ENCODE measurements at regions not wholly inside any gene's neighbourhood (a gene's known extent, or its start where the extent isn't known, plus 50 kb on each side); places are given as distances from the start of the nearest gene placed in this dataset.

DNA sequence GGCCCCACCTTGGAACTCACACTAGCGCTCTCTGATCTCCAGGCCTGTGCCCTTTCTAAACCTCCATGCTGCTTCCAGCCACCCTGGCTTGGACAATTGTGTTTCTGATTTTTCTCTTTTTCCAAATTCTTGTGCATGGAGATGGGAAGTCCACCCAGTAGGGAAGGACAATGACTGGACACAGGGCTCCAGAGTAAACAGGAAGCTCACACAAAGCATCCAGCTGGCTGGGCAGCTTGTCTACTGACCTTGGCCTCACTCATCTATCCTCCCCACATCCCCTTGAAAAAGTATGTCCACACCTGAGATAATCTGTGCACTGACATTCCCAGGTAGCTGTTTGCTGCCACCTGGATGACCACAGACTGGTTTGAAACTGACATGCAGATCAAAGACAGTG is 331.2 kb upstream of the MAF start:
- DNase-seq (ENCODE audit: low read depth) = no peak

DNA sequence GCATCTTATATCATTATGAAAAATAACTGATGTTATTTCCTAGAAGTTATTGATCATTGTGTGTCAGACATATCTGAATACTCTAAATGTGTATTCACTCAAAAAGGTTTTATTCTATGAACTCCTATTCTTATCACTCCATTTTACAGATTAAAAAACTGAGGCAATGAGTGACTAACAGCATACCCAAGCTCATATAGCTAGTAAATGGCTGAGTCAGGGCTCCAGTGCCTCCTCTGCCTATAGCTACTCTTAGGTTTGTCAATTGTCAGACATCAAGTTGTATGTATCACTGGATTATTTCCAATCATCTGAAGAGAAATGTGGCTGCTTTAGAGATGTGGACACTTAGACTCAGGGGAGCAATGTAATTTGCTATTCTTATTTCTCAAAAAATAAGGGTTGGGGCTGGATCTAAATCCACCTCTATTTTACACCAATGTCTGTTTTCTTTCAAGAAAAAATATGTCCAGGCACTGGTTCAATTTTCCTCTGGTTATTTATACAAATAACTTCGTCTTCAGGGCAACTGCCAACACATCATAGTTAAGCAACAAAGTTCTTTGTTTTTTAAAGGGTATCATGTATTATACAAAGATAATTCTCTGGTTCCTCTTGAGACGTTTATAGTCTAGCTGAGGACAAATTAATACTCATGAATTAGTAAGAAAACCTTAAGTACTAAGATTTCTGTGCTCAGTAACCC is 328.9 kb upstream of the MAF start:
- DNase-seq (ENCODE audit: low read depth) = no peak

DNA sequence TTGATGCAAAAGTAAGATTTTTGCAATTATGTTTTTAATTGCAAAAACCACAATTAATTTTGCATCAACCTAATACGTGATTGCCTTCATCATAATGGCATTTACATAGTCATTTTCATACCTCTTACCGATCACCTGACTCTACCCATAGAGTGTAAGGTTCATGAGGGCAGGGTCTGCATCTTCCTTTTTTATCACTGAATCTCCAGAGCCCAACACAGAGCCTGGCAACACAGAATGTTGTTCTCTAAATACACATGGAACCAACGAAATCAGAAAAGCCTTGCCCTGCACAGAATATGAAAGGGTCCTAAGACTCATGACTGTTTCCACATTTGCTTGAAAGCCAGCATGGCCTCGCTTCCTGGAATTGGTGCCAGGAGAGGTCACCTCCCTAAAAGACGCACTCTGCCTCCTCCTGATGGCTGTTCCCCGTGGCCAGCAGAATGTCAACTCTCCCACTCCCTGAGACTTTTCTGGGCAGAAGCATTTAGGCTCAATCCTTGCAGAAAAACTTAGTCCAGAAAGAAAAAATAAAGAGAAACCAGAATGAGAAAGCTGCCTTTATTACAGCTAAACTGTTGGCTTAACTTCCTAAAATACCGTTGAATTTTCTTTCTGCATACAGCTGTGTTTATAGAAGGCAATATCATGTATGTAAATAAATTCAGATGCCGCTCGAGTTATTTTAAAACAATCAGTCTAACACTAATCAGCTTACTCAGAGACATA is 327.8 kb upstream of the MAF start:
- DNase-seq (ENCODE audit: low read depth) = no peak

- no peak for DNase-seq (ENCODE audit: low read depth)
Observed at GRCh38 chr16:79926451-79927205, 326.1 kb upstream of the MAF start.

DNA sequence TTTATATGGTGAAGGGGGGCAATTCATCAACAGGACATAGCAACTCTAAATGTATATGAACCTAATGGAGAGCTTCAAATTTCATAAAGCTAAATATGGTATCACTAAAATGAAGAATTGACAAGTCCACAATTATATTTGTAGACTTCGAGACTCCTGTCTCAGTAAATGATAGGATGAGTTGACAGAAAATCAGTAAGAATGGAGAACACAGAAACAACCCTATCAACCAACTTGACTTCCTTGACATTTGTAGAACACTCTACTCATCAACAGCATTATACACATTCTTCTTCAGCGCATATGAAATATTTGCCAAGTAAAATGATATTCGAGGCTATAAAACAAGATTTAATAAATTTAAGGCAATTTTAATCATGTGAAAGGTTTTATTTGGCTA is 322.9 kb upstream of the MAF start:
- DNase-seq (ENCODE audit: low read depth) = no peak

DNA sequence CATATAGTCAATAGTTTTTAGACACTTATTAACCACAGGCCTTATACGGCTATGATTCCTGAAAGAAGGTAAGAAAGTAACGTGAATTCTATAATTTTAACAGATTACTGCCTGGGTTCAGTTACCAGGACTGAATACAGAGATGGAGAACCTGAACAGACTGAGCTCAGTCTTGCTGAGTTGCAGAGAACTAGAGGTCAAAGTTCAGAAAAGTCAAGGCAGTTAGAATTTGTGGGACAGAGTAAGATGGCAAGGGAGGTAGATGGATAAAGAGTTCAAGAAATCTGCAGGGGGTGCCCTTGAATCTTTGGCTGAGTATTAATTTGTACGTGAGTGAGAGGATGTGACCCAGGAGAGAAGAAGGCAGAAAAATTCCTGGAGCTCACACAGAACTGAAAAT is 320.1 kb upstream of the MAF start:
- no peak for DNase-seq (ENCODE audit: low read depth)

GRCh38 chr16:79918916-79919315 is 318.4 kb upstream of the MAF start:
- no peak for DNase-seq (ENCODE audit: low read depth)

GRCh38 chr16:79915761-79916160 is 315.2 kb upstream of the MAF start:
- DNase-seq (ENCODE audit: low read depth) = no peak

DNA sequence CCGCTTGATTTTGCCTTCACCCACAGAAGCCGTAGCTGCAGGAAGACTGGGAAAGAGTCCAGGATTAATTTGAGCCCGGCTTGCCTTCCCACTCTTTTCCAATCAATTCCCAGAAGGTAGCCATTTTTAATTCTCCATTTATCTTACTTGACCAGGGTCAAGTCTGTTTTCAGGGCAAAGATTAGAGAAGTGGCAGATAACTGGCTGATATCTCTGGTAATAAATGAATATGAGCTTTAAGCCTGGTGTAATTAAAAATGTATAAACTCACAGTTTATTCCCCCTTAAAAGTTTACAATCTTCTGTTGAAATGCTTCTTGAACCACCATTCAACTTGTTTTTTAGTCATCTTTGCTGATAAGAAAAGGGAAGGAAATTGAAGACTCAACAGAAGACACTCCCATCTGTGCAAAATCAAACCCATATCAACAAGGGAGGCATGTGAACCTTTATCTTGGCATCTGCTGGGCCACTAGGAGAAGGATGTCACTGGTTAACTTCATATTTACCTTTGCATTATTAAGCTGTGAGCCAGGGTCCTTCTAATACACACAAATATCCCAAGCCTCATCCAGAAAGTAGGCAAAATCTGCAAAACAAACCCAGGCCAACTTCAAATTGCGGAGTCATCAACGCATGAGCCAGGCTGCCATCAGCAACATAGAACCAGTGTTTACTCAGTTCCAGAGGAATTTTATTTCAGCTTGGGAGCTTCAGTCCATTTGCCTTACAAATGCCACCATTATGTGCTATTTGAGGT is 314.6 kb upstream of the MAF start:
- no peak for DNase-seq (ENCODE audit: low read depth)

DNA sequence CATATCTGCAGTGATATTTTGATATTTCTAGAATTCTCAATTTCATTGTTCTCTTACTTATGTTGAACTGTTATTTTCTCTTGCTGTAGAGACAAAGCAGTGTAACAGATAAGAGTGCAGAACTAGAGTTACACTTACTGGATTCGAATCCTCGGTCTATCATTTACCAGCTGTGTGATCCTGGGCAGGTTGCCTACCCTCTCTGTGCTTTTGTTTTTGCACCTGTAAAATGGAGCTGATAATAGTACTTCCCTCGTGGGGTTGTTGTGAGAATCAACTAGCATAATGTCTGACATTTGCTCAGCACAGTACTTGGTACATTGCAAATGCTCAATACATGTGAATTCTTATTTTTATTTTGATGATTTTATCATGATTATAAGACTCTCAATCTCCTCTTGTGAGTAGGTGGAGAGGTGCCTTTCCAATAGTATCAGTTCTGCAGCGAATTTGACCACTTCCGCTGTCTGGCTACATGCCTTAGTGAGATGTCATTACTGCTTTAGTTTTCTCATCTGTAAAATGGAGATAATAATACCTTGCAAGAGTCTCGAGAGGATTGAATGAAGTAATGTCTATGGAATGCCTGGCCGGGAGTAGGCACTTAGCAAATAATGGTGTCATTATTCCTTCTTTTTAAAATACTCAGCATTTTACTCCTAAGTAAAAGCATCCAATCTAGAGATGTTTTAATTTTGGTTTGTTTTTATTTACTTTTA is 312.2 kb upstream of the MAF start:
- DNase-seq (ENCODE audit: low read depth) = no peak

DNA sequence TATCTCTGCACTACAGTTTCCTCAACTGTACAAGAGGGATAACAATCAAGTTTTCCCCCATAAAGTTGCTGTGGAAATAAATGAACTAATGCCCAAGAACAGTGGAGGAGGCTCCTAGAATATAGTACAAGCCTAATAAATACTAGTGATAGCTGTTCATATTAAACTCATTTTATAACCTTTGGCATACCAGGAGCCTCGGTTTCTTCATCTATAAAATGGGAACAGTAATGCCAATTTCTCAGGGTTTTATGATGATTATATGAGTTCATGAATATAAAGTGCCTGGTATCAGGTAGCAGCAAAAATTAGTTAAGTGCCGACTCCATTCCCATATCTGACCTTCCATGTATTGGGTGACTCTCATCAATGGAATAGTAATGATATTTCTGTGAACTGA is 311.1 kb upstream of the MAF start:
- no peak for DNase-seq (ENCODE audit: low read depth)

DNA sequence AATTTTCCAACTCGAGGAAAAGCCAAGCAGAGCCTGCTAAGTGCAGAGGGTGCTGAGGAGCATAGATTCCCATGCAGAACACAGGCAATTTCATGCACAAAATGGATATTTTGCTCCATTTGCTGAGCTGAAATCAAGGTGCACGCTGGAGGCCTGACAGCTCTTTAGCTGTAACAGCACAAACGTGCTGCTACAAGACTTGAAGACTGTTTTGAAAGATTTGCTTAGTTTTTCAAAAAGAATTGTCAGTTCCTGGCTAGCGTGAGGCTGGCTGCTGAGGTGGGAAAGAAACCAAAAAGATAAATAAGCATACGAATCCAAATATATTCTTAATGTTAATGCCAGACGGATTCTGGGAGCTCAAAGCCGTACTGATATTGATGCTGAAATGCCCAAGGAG is 309.0 kb upstream of the MAF start:
- no peak for DNase-seq (ENCODE audit: low read depth)

- no peak for DNase-seq (ENCODE audit: low read depth)
Observed at GRCh38 chr16:79903471-79903870, 302.9 kb upstream of the MAF start.

DNA sequence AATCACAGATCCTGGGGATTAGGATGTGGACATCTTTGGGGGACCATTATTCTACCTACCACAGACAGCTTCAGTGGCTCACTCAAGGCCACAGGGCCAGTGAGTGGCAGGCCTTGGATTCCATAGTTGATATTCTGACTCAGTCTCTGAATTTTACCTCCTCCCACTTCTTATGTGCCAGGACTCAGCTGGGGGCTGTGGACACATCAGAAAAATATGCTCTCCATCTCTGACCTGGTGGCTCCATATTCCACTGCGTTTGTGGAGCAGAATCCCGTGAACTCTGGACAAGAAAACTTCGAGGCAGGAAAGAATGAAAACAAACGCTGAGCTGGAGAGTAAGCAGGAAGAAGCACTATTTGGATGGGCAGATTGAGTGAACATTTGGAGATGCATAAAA is 301.8 kb upstream of the MAF start:
- DNase-seq (ENCODE audit: low read depth) = no peak

GRCh38 chr16:79901522-79901921 is 301.0 kb upstream of the MAF start:
- DNase-seq (ENCODE audit: low read depth) = no peak

- DNase-seq (ENCODE audit: low read depth) = no peak
Observed at GRCh38 chr16:79899716-79900115, 299.2 kb upstream of the MAF start.

- no peak for DNase-seq (ENCODE audit: low read depth)
Observed at GRCh38 chr16:79899316-79899715, 298.8 kb upstream of the MAF start.

DNA sequence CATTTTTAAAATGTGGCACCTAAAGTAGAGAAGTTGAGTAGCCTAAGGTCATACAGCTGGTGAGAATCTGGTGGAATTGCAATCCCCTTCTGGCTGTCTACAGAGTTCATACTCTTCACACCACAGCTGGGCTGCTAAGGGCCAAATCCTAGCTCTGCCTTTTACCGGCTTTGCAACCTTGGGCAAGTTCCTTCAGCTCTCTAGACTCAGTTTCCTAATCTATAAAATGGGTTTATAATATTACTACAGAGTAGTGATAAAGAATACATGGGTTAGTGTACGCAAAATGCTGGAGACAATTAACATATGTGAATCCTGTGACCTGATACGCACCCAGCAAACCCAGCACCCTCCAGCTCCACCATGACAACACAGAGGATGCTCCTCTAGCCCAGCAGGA is 298.2 kb upstream of the MAF start:
- no peak for DNase-seq (ENCODE audit: low read depth)

DNA sequence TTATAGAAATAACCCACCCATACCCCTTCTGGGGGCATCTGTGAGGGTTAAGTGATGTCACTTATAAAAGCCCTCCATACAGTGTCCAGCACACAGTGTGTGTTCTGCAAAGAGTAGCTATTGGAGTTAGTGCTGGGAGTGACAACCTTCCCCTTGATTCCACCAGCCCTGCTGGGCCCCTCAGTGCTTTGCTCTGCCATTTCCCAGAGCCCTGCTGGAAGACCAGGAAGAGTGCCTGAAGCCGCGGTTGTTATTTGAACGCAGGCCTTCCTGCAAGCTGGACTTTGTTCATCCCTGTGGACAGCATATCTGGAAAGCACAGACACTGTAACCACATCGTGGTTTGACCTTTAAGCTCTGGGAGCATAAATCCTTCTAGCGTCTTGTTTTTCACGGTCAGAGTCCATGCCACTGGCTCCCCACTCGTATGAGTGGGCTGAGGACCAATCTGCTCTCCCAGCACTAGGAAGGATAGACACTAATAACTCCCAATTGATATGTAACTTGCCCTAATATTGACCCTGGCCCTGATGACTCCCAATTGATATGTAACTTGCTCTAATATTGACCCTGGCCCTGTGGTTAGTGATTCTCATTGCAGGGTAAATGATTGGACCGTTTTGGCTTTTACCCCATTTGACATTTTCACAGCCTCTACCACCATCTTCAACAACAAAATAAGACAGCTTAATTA is 297.1 kb upstream of the MAF start:
- DNase-seq (ENCODE audit: low read depth) = no peak

DNA sequence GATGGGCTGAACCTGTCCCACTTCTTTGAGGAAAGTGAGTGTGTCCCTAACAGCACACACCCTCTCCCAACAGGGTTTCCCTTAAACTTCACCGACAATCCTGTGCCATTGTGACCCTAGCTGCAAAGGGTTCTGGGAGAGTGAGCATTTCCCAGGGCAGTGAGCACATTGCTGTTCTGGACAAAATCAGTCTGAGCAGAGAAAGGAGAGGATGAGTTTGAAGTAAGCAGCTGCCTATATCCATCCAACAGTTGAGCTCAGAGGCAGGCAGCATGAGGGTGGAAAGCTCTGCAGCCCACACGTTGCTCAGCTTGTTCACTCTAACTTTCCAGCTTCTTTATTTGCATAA is 296.5 kb upstream of the MAF start:
- DNase-seq (ENCODE audit: low read depth) = no peak

GRCh38 chr16:79895917-79896203 is 295.3 kb upstream of the MAF start:
- no peak for DNase-seq (ENCODE audit: low read depth)

Measured in T follicular helper cell (primary cell).